Adipocyte (in vitro differentiated cells): ENCODE measurements at regions not wholly inside any gene's neighbourhood (a gene's known extent, or its start where the extent isn't known, plus 50 kb on each side); places are given as distances from the start of the nearest gene placed in this dataset.

ENCODE experiments used
- DNase-seq: peaks from one replicate; pipeline ENCODE4 v3.0.0-alpha.2; 2015; ENCODE audit warnings: low read depth
- H3K27me3 ChIP-seq: replicated peaks from 2 replicates; pipeline ENCODE4 v1.7.0; 2013; ENCODE audit warnings: mild to moderate bottlenecking, low read length, moderate library complexity; ENCODE audit not compliant: control insufficient read depth, insufficient read depth
- H3K36me3 ChIP-seq: 2 replicates; pipeline ENCODE4 v1.7.0; 2013; ENCODE audit warnings: low read length, mild to moderate bottlenecking, moderate library complexity; ENCODE audit not compliant: control insufficient read depth, insufficient read depth, severe bottlenecking
- H3K4me1 ChIP-seq: 2 replicates; pipeline ENCODE4 v1.7.0; 2013; ENCODE audit warnings: mild to moderate bottlenecking, low read length, moderate library complexity; ENCODE audit not compliant: control insufficient read depth, insufficient read depth
- H3K4me3 ChIP-seq: 2 replicates; pipeline ENCODE4 v1.7.0; 2013; ENCODE audit warnings: mild to moderate bottlenecking, low read length, moderate library complexity
- H3K9ac ChIP-seq: 2 replicates; pipeline ENCODE4 v1.7.0; 2013; ENCODE audit warnings: mild to moderate bottlenecking, low read length, moderate library complexity
- H3K9me3 ChIP-seq: 2 replicates; pipeline ENCODE4 v1.7.0; 2013; ENCODE audit warnings: mild to moderate bottlenecking, low read length, moderate library complexity; ENCODE audit not compliant: control insufficient read depth

GRCh38 chrX:138018145-138018799 is 452.3 kb downstream of the ZIC3 start:
- Histone ChIP-seq H3K9me3 (no peaks in the 10 kb centered on the region), H3K4me3 (no peak overlapping the region), H3K36me3 (no peaks in the 10 kb centered on the region), H3K9ac (no peak overlapping the region), H3K4me1 (no peaks in the 10 kb centered on the region), H3K27me3 (peaks cover 9% of the 10 kb centered on the region)
- no peak for DNase-seq

DNA sequence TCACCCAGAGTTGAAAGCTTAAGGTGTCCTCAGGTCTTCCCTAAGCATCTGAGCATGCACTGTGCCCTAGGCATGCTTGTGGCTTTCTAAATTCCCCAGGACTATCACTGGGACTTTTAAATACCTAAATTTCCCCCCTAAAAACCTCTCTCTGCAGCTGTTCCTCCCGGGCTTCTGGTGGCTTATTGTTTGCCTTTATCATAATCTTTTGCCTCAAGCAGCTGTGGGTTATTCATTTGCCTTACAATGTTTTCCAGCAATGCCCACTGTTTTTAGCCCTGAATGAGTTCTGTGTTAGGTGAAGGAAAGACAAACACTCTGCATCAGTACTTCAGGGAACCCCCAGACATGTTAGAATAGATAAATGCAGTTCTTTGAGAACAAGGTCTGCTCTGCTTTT is 455.0 kb downstream of the ZIC3 start:
- Histone ChIP-seq H3K27me3 (peaks cover 19% of the 10 kb centered on the region), H3K4me3 (no peak overlapping the region), H3K4me1 (no peaks in the 10 kb centered on the region), H3K36me3 (no peaks in the 10 kb centered on the region), H3K9ac (no peak overlapping the region), H3K9me3 (no peaks in the 10 kb centered on the region)
- DNase-seq = no peak

DNA sequence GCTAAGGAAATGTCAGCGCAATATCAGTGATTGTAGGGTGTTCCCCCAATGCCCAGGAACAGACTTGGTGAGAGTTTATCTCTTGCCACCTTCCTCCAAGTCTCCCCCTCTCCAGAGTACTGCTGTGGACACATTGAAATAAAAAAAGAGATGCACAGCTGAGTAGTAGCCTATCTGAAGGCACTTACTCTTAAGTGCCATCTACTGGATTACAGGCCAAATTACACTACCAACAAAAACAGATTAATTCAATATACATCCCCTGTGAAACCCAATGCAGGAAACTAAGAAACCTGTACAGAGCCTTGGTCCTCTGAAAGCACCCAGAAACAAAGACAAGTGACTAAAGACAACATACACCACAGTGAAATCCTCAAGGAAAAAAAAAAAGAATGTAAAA is 460.3 kb downstream of the ZIC3 start:
- no peak overlapping the region for H3K9ac ChIP-seq
- no peaks in the 10 kb centered on the region for H3K36me3 ChIP-seq
- peak; percentile 1 for DNase-seq
- H3K27me3 ChIP-seq = peaks cover 32% of the 10 kb centered on the region
- H3K4me1 ChIP-seq = no peaks in the 10 kb centered on the region
- H3K9me3 ChIP-seq = no peaks in the 10 kb centered on the region
- H3K4me3 ChIP-seq = no peak overlapping the region

DNA sequence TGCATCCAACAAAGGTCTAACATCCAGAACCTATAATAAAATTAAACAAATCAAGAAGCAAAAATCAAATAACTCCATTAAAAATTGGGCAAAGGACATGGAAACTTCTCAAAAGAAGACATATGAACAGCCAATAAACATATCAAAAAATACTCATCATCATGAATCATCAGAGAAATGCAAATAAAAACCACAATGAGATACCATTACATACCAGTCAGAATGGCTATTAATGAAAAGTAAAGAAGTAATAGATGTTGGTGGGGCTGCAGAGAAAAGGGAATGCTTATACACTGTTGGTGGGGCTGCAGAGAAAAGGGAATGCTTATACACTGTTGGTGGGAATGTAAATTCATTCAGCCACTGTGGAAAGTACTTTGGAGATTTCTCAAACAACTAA is 465.8 kb downstream of the ZIC3 start:
- DNase-seq = no peak
- Histone ChIP-seq H3K36me3 (no peaks in the 10 kb centered on the region), H3K4me1 (no peaks in the 10 kb centered on the region), H3K9me3 (no peaks in the 10 kb centered on the region), H3K27me3 (peaks cover 20% of the 10 kb centered on the region), H3K4me3 (no peak overlapping the region), H3K9ac (no peak overlapping the region)

DNA sequence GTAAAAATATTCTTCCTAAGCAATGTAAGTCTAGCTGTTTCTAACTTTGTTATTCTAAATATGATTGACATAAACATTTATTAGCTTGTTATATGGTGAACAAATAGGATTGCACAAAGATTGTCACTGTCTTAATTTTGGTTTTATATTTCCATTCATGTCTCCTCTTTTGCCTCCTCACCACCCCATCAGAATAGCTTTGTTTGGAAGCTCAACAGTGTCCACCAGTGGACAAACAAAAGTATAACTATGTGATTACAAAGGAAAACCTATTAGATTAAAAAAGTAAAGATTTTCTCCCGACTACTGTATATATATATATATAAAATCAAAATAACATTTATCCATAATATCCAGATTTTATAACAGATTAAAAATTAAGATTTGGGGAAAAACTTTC is 468.2 kb downstream of the ZIC3 start:
- no peaks in the 10 kb centered on the region for H3K4me1 ChIP-seq
- H3K36me3 ChIP-seq = no peaks in the 10 kb centered on the region
- peaks cover 14% of the 10 kb centered on the region for H3K27me3 ChIP-seq
- no peak for DNase-seq
- H3K4me3 ChIP-seq = no peak overlapping the region
- H3K9me3 ChIP-seq = no peaks in the 10 kb centered on the region
- no peak overlapping the region for H3K9ac ChIP-seq

GRCh38 chrX:138037548-138037947 is 471.6 kb downstream of the ZIC3 start:
- Histone ChIP-seq H3K36me3 (no peaks in the 10 kb centered on the region), H3K9ac (no peak overlapping the region), H3K4me3 (no peak overlapping the region), H3K9me3 (peaks cover 20% of the 10 kb centered on the region), H3K4me1 (no peaks in the 10 kb centered on the region), H3K27me3 (peaks cover 14% of the 10 kb centered on the region)
- DNase-seq = no peak

DNA sequence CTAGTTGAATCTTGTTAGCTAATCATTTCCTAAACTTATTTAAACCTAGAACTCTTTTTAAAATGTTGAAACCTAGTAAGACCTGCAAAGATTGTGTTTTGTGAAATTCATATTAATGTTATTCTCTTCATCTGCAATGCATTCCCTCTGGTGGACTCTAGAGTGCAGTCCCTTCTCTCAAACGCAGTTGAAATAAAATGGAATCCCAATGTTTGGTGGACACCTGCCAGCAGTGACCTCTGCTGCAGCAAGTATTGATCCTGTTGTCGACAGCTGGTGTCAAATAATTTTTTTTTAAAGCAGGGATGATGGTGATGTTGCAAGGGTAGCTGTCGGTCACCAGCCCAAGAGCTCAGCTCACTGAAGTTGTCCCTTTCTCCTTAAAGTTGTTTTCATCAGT is 492.0 kb downstream of the ZIC3 start:
- Histone ChIP-seq H3K4me1 (no peaks in the 10 kb centered on the region), H3K36me3 (no peaks in the 10 kb centered on the region), H3K4me3 (no peak overlapping the region), H3K27me3 (peaks cover 5% of the 10 kb centered on the region), H3K9me3 (no peaks in the 10 kb centered on the region), H3K9ac (no peak overlapping the region)
- DNase-seq = no peak

DNA sequence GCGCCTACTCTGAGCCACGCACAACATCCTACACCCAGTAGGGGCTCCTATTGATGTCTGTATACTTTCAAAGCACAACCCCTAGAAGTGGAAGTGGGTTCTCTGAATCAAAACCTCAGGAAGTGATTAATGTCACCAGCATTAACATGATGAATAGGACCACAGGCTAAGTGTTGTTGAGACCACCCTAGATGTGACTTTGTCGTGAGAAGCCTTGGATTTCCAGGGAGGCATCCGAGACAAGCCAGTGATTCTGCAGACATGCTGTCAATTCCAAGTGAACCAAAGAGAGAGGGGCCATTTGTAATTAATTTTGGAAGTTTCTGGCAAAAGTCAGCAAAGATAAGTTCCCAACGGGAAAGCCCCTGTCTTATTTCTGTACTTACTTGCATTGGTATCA is 493.0 kb downstream of the ZIC3 start:
- Histone ChIP-seq H3K9me3 (no peaks in the 10 kb centered on the region), H3K4me3 (no peak overlapping the region), H3K36me3 (no peaks in the 10 kb centered on the region), H3K9ac (no peak overlapping the region), H3K27me3 (peaks cover 5% of the 10 kb centered on the region), H3K4me1 (no peaks in the 10 kb centered on the region)
- DNase-seq = no peak

GRCh38 chrX:138067415-138067814 is 501.5 kb downstream of the ZIC3 start:
- H3K9me3 ChIP-seq = no peaks in the 10 kb centered on the region
- no peak overlapping the region for H3K9ac ChIP-seq
- no peak for DNase-seq
- H3K36me3 ChIP-seq = no peaks in the 10 kb centered on the region
- H3K27me3 ChIP-seq = no peaks in the 10 kb centered on the region
- H3K4me1 ChIP-seq = no peaks in the 10 kb centered on the region
- no peak overlapping the region for H3K4me3 ChIP-seq

GRCh38 chrX:138073626-138074025 is 507.7 kb downstream of the ZIC3 start:
- H3K9me3 ChIP-seq = no peaks in the 10 kb centered on the region
- H3K36me3 ChIP-seq = no peaks in the 10 kb centered on the region
- H3K4me1 ChIP-seq = no peaks in the 10 kb centered on the region
- H3K9ac ChIP-seq = no peak overlapping the region
- no peaks in the 10 kb centered on the region for H3K27me3 ChIP-seq
- no peak for DNase-seq
- H3K4me3 ChIP-seq = no peak overlapping the region

DNA sequence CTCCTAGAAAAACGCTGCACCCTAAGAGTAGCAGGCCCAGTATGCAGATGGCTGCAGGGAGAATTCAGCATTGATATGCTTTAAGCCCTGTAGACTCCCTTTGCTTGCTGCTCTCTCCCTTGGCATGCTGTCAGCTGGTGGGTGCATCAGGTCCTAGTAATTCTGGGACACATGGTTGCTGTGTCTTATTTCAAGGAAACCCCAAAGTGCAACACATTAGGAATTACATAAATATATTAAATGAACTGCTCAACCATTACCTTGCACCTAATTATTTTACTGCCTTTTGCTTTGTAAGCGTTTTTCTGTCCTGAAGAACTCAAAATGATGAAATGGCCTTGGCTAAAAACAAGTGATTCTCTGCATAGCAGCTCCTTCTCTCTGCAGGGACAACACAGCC is 516.3 kb downstream of the ZIC3 start:
- Histone ChIP-seq H3K9ac (no peak overlapping the region), H3K4me3 (no peak overlapping the region), H3K27me3 (no peaks in the 10 kb centered on the region)

DNA sequence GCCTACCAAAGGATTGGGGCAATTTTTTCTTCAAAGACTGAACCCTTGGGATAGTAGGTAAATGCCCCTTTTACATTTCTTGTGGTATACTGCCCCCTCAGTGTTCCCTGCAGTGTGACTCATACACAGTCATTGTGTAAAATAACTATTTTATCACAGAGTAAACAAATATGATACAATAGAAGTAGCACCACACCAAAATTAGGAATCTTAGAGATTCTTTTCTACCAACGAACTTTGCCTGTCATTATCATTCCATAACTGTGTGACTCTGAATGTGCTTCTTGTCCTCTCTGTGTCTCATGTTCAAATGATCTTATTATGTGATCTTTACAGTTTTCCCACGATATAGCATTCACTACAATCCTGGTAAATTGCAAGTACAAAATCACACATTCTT is 517.0 kb downstream of the ZIC3 start:
- H3K27me3 ChIP-seq = no peaks in the 10 kb centered on the region
- H3K4me1 ChIP-seq = peaks cover 17% of the 10 kb centered on the region
- peak overlapping the region; percentile 54 for H3K9ac ChIP-seq
- DNase-seq = no peak
- H3K36me3 ChIP-seq = no peaks in the 10 kb centered on the region
- no peak overlapping the region for H3K4me3 ChIP-seq
- H3K9me3 ChIP-seq = peaks cover 4% of the 10 kb centered on the region

More for the DNA sequence above, 516.3 kb downstream of the ZIC3 start:
- peaks cover 4% of the 10 kb centered on the region for H3K9me3 ChIP-seq
- peaks cover 17% of the 10 kb centered on the region for H3K4me1 ChIP-seq
- no peak for DNase-seq
- no peaks in the 10 kb centered on the region for H3K36me3 ChIP-seq
